ENCODE measurements at regions not wholly inside any gene's neighbourhood (a gene's known extent, or its start where the extent isn't known, plus 50 kb on each side); places are given as distances from the start of the nearest gene placed in this dataset.

DNA sequence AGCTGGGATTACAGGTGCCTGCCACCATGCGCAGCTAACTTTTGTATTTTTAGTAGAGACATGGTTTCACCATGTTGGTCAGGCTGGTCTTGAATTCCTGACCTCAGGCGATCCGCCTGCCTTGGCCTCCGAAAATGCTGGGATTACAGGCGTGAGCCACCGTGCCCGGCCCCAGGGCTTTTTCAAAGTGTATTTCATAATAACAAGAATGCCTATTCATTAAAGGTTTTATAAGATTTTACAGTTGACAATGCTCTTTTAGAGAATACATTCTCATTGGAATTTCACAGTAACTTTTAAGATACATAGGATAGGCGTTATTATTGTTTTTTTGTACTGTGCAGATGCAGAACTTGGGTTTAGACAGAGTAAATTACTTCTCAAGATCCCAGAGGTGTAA is 52.6 kb upstream of the PTPRK start:
- TF ChIP-seq CTCF (IDR thresholded peaks at IDR 0.05; ENCODE audit: insufficient read depth, low read depth, low read length) (no peak), EZH2 (IDR thresholded peaks at IDR 0.05; ENCODE audit: insufficient read depth, low read length) (no peak)
